H1 (cell line): ENCODE measurements at regions not wholly inside any gene's neighbourhood (a gene's known extent, or its start where the extent isn't known, plus 50 kb on each side); places are given as distances from the start of the nearest gene placed in this dataset.

ENCODE experiments used
- CTCF ChIA-PET: fragments of 300-600 bp; sonication (Branson Sonifier 250); formaldehyde crosslinking; loops from one replicate; lab custom pipeline; 2021; ENCODE audit not compliant: partially characterized antibody; lab: Charles Lee
- POLR2A ChIA-PET: fragments of 300-600 bp; sonication (Branson Sonifier 250); formaldehyde crosslinking; loops from one replicate; lab custom pipeline; 2021; ENCODE audit warnings: inconsistent platforms; ENCODE audit not compliant: partially characterized antibody; lab: Charles Lee
- DNase-seq, 2 experiments: peaks; one replicate each; pipeline versions ENCODE4 v3.0.0 to v3.0.0-alpha.2; 2010 to 2022; ENCODE audit warnings: low spot score in 2 of 2, low read depth in 1 of 2, mixed read lengths in 1 of 2
- FAIRE-seq: peaks from 2 replicates; lab custom pipeline; 2011; peaks lifted over from hg19 to GRCh38; lab: Jason Lieb, UNC
- H2AFZ ChIP-seq: 2 replicates; pipeline ENCODE4 v1.8.1; 2012; ENCODE audit warnings: low read length, inconsistent platforms
- H2AK5ac ChIP-seq: 2 replicates; pipeline ENCODE4 v1.6.1; 2013; ENCODE audit warnings: low read depth, low read length
- H2BK120ac ChIP-seq: replicated peaks from 2 replicates; pipeline ENCODE3; 2013; ENCODE audit warnings: low read depth, low read length, inconsistent platforms
- H2BK12ac ChIP-seq: 2 replicates; pipeline ENCODE4 v1.6.1; 2013; ENCODE audit warnings: low read depth, low read length
- H2BK15ac ChIP-seq: 2 replicates; pipeline ENCODE4 v1.6.1; 2013; ENCODE audit warnings: low read length
- H2BK20ac ChIP-seq: 2 replicates; pipeline ENCODE4 v1.6.1; 2013; ENCODE audit warnings: low read length
- H2BK5ac ChIP-seq: 2 replicates; pipeline ENCODE4 v1.6.1; 2013; ENCODE audit warnings: low read depth, low read length
- H3K14ac ChIP-seq: 2 replicates; pipeline ENCODE4 v1.6.1; 2013; ENCODE audit warnings: inconsistent platforms; ENCODE audit not compliant: insufficient read length
- H3K18ac ChIP-seq: 2 replicates; pipeline ENCODE4 v1.6.1; 2013; ENCODE audit warnings: low read length; ENCODE audit errors: extremely low read depth
- H3K23ac ChIP-seq: 2 replicates; pipeline ENCODE4 v1.6.1; 2013; ENCODE audit warnings: inconsistent platforms; ENCODE audit not compliant: insufficient read length
- H3K23me2 ChIP-seq: 2 replicates; pipeline ENCODE4 v1.6.1; 2013; ENCODE audit warnings: low read depth, low read length
- H3K27ac ChIP-seq: 2 replicates; pipeline ENCODE4 v1.6.1; 2011; ENCODE audit warnings: low read depth, low read length, inconsistent platforms
- H3K27me3 ChIP-seq, 4 experiments: replicated peaks in 1 of 4; 1 replicate in 1 of 4; 2 replicates in 3 of 4; pipeline versions ENCODE4 v1.6.1 to v1.8.1; 2011 to 2013; ENCODE audit warnings: low read length in 3 of 4, mild to moderate bottlenecking in 3 of 4, inconsistent platforms in 2 of 4, mixed read lengths in 2 of 4, moderate library complexity in 1 of 4; ENCODE audit not compliant: control insufficient read depth in 3 of 4, insufficient read depth in 3 of 4; ENCODE audit errors: extremely low read depth in 1 of 4
- H3K36me3 ChIP-seq, 4 experiments: 2 replicates each; pipeline versions ENCODE4 v1.6.1 to v1.8.1; 2011 to 2013; ENCODE audit warnings: mild to moderate bottlenecking in 4 of 4, low read length in 3 of 4, moderate library complexity in 2 of 4, control low read depth in 1 of 4, inconsistent platforms in 1 of 4; ENCODE audit not compliant: insufficient read depth in 4 of 4, control insufficient read depth in 2 of 4
- H3K4ac ChIP-seq: replicated peaks from 2 replicates; pipeline ENCODE3; 2013; ENCODE audit warnings: low read length, low read depth, mixed read lengths, inconsistent platforms; ENCODE audit not compliant: insufficient read length
- H3K4me1 ChIP-seq, 4 experiments: replicated peaks in 1 of 4; 1 replicate in 1 of 4; 2 replicates in 3 of 4; pipeline versions ENCODE4 v1.6.1 to v1.8.1; 2011 to 2013; ENCODE audit warnings: low read length in 3 of 4, inconsistent platforms in 2 of 4, mixed read lengths in 1 of 4; ENCODE audit not compliant: insufficient read depth in 4 of 4, control insufficient read depth in 3 of 4
- H3K4me2 ChIP-seq, 2 experiments: 2 replicates each; pipeline versions ENCODE4 v1.6.1 to v1.8.1; 2011 to 2013; ENCODE audit warnings: low read depth in 2 of 2, low read length in 2 of 2, control low read depth in 1 of 2, inconsistent platforms in 1 of 2, mild to moderate bottlenecking in 1 of 2; ENCODE audit not compliant: insufficient read depth in 1 of 2
- H3K4me3 ChIP-seq, 4 experiments: fragments of 200-600, 300-600 bp in 1 of 4; sonication (generic), shearing (Covaris generic), sonication (Bioruptor Twin) in 1 of 4; 2 replicates each; pipeline versions ENCODE4 v1.5.1 to v1.8.1; 2011 to 2016; ENCODE audit warnings: low read length in 4 of 4, low read depth in 3 of 4, control low read depth in 2 of 4, inconsistent platforms in 2 of 4, mild to moderate bottlenecking in 2 of 4, mixed read lengths in 1 of 4, moderate library complexity in 1 of 4; ENCODE audit not compliant: insufficient read depth in 2 of 4; ENCODE audit errors: extremely low read depth in 1 of 4
- H3K56ac ChIP-seq: replicated peaks from 2 replicates; pipeline ENCODE3; 2013; ENCODE audit warnings: low read depth, mild to moderate bottlenecking, mixed read lengths, low read length, inconsistent platforms; ENCODE audit not compliant: insufficient read length
- H3K79me1 ChIP-seq: 2 replicates; pipeline ENCODE4 v1.6.1; 2013; ENCODE audit warnings: low read depth, low read length, control low read depth
- H3K79me2 ChIP-seq, 2 experiments: 2 replicates each; pipeline versions ENCODE4 v1.6.1 to v1.8.1; 2012 to 2013; ENCODE audit warnings: low read length in 2 of 2, mild to moderate bottlenecking in 2 of 2, inconsistent platforms in 1 of 2; ENCODE audit not compliant: insufficient read depth in 2 of 2, control insufficient read depth in 1 of 2
- H3K9ac ChIP-seq, 4 experiments: replicated peaks in 1 of 4; 1 replicate in 1 of 4; 2 replicates in 3 of 4; pipeline versions ENCODE4 v1.6.1 to v1.8.1; 2011 to 2013; ENCODE audit warnings: low read depth in 3 of 4, low read length in 3 of 4, control low read depth in 2 of 4, mild to moderate bottlenecking in 2 of 4, moderate library complexity in 2 of 4, inconsistent platforms in 1 of 4; ENCODE audit errors: extremely low read depth in 1 of 4
- H3K9me3 ChIP-seq, 2 experiments: 2 replicates each; pipeline versions ENCODE4 v1.6.1 to v1.8.1; 2012 to 2013; ENCODE audit warnings: mild to moderate bottlenecking in 2 of 2, moderate library complexity in 2 of 2, control low read depth in 1 of 2, inconsistent platforms in 1 of 2, low read depth in 1 of 2, low read length in 1 of 2, mixed read lengths in 1 of 2; ENCODE audit not compliant: insufficient read depth in 2 of 2
- H4K20me1 ChIP-seq, 2 experiments: replicated peaks in 1 of 2; 2 replicates each; pipeline versions ENCODE3 to v1.8.1; 2011 to 2013; ENCODE audit warnings: inconsistent platforms in 2 of 2, low read length in 2 of 2, mild to moderate bottlenecking in 1 of 2; ENCODE audit not compliant: insufficient read depth in 2 of 2, control insufficient read depth in 1 of 2
- H4K5ac ChIP-seq: 2 replicates; pipeline ENCODE4 v1.6.1; 2013; ENCODE audit warnings: low read length, low read depth, mixed read lengths, inconsistent platforms; ENCODE audit not compliant: insufficient read length
- H4K8ac ChIP-seq: 2 replicates; pipeline ENCODE4 v1.8.0; 2013; ENCODE audit warnings: mild to moderate bottlenecking, moderate library complexity, low read length, inconsistent platforms; ENCODE audit not compliant: insufficient read depth; ENCODE audit errors: extremely low read depth
- H4K91ac ChIP-seq: replicated peaks from 2 replicates; pipeline ENCODE3; 2013; ENCODE audit warnings: low read length, mixed read lengths, inconsistent platforms; ENCODE audit not compliant: insufficient read length
- ATF3 ChIP-seq: IDR thresholded peaks from 2 replicates; pipeline ENCODE4 v1.6.1; 2011; ENCODE audit warnings: low read depth, mild to moderate bottlenecking, low read length; ENCODE audit not compliant: insufficient read depth
- CREB1 ChIP-seq: IDR thresholded peaks from 2 replicates; pipeline ENCODE4 v1.6.1; 2012; ENCODE audit warnings: inconsistent platforms
- CTBP2 ChIP-seq: IDR thresholded peaks from 2 replicates; pipeline ENCODE4 v1.7.0; 2011; ENCODE audit warnings: borderline replicate concordance, mild to moderate bottlenecking, moderate library complexity, mixed read lengths, low read length; ENCODE audit not compliant: insufficient read depth, insufficient read length
- KDM1A ChIP-seq: fragments of 200-600, 300-600 bp; sonication (generic); IDR thresholded peaks from 2 replicates; pipeline ENCODE4 v1.7.1; 2016; ENCODE audit warnings: mild to moderate bottlenecking, low read length, borderline replicate concordance
- POLR2AphosphoS5 ChIP-seq: IDR thresholded peaks from 2 replicates; pipeline ENCODE4 v1.6.1; 2011; ENCODE audit warnings: low read depth, low read length
- POU5F1 ChIP-seq: IDR thresholded peaks from 2 replicates; pipeline ENCODE4 v1.6.1; 2011; ENCODE audit warnings: low read depth, mild to moderate bottlenecking, low read length, moderate library complexity
- RBBP5 ChIP-seq: IDR thresholded peaks from 2 replicates; pipeline ENCODE4 v1.7.1; 2012; ENCODE audit warnings: low read depth, mild to moderate bottlenecking, inconsistent platforms, low read length, moderate library complexity, borderline replicate concordance

GRCh38 chr10:58897236-58897635 is 279.2 kb upstream of the PHYHIPL start:
- ChIA-PET POLR2A (no interaction called here), CTCF (no interaction called here)
- FAIRE-seq (no peak), DNase-seq (no peak)
- H3K14ac ChIP-seq: no peak overlapping the region
- no peak overlapping the region for H2BK5ac ChIP-seq
- H2BK15ac ChIP-seq: no peak overlapping the region
- H3K27ac ChIP-seq: no peak overlapping the region
- H3K36me3 ChIP-seq: no peaks in the 10 kb centered on the region
- H3K9ac ChIP-seq: no peak overlapping the region
- no peak overlapping the region for H2AFZ ChIP-seq
- TF ChIP-seq ATF3 (no peak), CTBP2 (no peak), KDM1A (no peak), POLR2AphosphoS5 (no peak), CREB1 (no peak), RBBP5 (no peak), POU5F1 (no peak)
- H3K4me3 ChIP-seq: no peak overlapping the region
- H2BK120ac ChIP-seq: no peak overlapping the region
- no peaks in the 10 kb centered on the region for H3K79me1 ChIP-seq
- H3K23ac ChIP-seq: no peak overlapping the region
- H3K18ac ChIP-seq: no peak overlapping the region
- no peak overlapping the region for H2AK5ac ChIP-seq
- H3K56ac ChIP-seq: no peak overlapping the region
- H3K79me2 ChIP-seq: no peaks in the 10 kb centered on the region
- no peak overlapping the region for H3K4me2 ChIP-seq
- H4K91ac ChIP-seq: no peak overlapping the region
- H4K5ac ChIP-seq: no peak overlapping the region
- H4K20me1 ChIP-seq: no peaks in the 10 kb centered on the region
- no peaks in the 10 kb centered on the region for H3K4me1 ChIP-seq
- peaks cover 0 to 2% of the 10 kb centered on the region in 2 experiments; a peak in 1 of 4 replicates for H3K9me3 ChIP-seq
- H3K4ac ChIP-seq: no peak overlapping the region
- no peak overlapping the region for H2BK12ac ChIP-seq
- H3K27me3 ChIP-seq: no peaks in the 10 kb centered on the region
- H3K23me2 ChIP-seq: no peaks in the 10 kb centered on the region
- no peak overlapping the region for H2BK20ac ChIP-seq
- H4K8ac ChIP-seq: no peak overlapping the region
